ENCODE measurements at regions not wholly inside any gene's neighbourhood (a gene's known extent, or its start where the extent isn't known, plus 50 kb on each side); places are given as distances from the start of the nearest gene placed in this dataset.

DNA sequence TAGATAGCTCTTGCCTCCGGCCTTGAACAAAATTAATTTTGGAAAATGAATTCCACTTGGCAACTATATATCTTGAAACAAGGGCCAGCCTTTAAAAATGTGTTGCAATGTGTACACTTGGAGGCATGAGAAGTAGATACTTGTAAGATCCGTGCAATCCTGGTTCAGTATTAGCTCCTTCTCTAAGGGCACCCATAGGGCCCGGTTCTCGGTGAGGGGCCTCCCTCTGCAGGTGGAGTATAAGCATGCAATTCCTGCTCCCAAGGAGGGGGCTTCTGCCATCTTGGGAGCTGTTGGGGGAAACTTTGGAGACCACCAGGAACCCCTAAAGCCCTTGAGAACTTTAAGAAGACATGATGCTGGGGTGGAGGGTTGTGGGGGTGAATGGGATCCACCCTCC, 388.7 kb upstream of the RGMA start:
- no peak for TF ChIP-seq CTCF (conservative IDR thresholded peaks at IDR 0.05)
- TF ChIP-seq ZFX (IDR thresholded peaks at IDR 0.05): no peak
- H3K27ac ChIP-seq: no peak overlapping the region

GRCh38 chr15:93477188-93477587, 388.2 kb upstream of the RGMA start:
- H3K27ac ChIP-seq: no peak overlapping the region
- no peak for TF ChIP-seq ZFX (IDR thresholded peaks at IDR 0.05)
- no peak for TF ChIP-seq CTCF (conservative IDR thresholded peaks at IDR 0.05)

DNA sequence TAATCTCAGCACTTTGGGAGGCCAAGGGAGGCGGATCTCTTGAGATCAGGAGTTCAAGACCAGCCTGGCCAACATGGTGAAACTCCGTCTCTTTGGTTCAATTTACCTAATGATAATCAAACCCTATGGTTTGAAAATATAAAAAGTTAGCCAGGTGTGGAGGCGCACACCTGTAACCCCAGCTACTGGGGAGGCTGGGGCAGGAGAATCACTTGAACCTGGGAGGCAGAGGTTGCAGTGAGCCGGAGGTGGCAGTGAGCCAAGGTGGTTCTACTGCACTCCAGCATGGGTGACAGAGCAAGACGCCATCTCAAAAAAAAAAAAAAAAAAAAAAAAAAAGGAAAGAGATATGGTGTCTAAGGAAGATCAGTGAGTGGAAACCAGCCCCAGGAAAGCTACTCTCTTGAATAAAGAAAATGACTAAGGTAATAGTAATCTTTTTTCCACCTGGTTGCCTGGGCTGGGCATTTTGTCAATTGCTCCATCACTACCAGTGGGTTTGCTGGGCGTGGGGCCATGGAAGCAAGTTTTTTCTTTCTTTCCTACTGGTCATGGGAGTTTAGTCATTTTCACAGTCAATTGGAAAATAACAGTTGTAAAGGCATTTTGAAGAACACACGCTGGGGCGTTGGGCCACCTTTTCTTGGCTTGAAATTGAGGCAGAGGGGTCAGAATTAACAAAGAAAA, 387.6 kb upstream of the RGMA start:
- TF ChIP-seq ZFX (IDR thresholded peaks at IDR 0.05): no peak
- TF ChIP-seq CTCF (conservative IDR thresholded peaks at IDR 0.05): no peak
- H3K27ac ChIP-seq: no peak overlapping the region

- H3K27ac ChIP-seq: no peak overlapping the region
- TF ChIP-seq ZFX (IDR thresholded peaks at IDR 0.05) (no peak), CTCF (conservative IDR thresholded peaks at IDR 0.05) (no peak)
Observed at GRCh38 chr15:93474728-93475127, 385.7 kb upstream of the RGMA start.

GRCh38 chr15:93469994-93470393, 381.0 kb upstream of the RGMA start:
- TF ChIP-seq CTCF (conservative IDR thresholded peaks at IDR 0.05) (no peak), ZFX (IDR thresholded peaks at IDR 0.05) (no peak)

DNA sequence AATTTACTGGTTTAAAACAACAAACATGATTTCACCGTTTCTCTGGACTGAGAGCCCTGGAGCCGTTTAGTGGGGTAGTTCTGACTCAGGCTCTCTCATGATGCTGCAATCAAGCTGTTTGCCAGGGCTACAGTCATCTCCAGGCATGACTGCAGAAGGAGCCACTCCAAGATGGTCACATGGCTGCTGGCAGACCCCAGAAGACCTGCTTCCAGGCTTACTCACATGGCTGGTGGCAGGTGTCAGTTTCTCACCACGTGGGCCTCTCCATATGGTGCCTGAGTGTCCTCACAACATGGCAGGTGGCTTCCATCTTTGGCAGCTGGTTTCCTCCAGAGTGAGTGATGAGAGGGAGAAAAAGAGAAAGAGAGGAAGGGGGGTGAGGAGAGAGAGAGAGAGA, 378.3 kb upstream of the RGMA start:
- no peak overlapping the region for H3K27ac ChIP-seq
- TF ChIP-seq CTCF (conservative IDR thresholded peaks at IDR 0.05) (no peak), ZFX (IDR thresholded peaks at IDR 0.05) (no peak)

More at GRCh38 chr15:93469994-93470393, 381.0 kb upstream of the RGMA start:
- H3K27ac ChIP-seq: no peak overlapping the region

DNA sequence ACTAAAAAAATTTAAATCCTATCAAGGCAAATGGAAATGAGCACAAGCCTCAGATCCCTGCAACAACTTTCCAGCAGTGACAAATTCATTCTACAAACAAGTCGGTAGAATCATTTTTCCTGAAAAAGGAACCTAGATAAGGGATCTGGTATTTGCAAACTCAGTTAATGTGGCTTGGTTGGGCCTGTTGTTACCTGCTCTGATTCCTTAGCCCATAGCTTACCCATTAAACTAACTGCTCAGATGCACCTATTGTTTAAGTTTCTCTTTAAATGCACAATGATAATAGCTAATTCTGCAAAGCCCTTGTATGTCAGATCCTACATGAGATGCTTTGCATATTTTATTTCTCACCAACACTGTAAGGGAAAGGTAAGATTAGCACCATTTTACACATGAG, 377.4 kb upstream of the RGMA start:
- no peak overlapping the region for H3K27ac ChIP-seq
- TF ChIP-seq ZFX (IDR thresholded peaks at IDR 0.05) (no peak), CTCF (conservative IDR thresholded peaks at IDR 0.05) (no peak)

Data from C4-2B (cell line).